ENCODE measurements at regions not wholly inside any gene's neighbourhood (a gene's known extent, or its start where the extent isn't known, plus 50 kb on each side); places are given as distances from the start of the nearest gene placed in this dataset.

GRCh38 chr3:88584451-88584850, 434.7 kb downstream of the C3orf38 start:
- TF ChIP-seq POLR2A (IDR thresholded peaks at IDR 0.05; ENCODE audit: low read depth, low read length) (no peak), CTCF (conservative IDR thresholded peaks at IDR 0.05; ENCODE audit: low read depth, low read length) (no peak), NFE2L2 (IDR thresholded peaks at IDR 0.05; ENCODE audit: low read depth, low read length) (no peak), RFX5 (IDR thresholded peaks at IDR 0.05; ENCODE audit: low read depth, low read length) (no peak), MXI1 (IDR thresholded peaks at IDR 0.05; ENCODE audit: borderline replicate concordance, low read depth, low read length) (no peak)
- TF ChIP-seq, protein P1, sequence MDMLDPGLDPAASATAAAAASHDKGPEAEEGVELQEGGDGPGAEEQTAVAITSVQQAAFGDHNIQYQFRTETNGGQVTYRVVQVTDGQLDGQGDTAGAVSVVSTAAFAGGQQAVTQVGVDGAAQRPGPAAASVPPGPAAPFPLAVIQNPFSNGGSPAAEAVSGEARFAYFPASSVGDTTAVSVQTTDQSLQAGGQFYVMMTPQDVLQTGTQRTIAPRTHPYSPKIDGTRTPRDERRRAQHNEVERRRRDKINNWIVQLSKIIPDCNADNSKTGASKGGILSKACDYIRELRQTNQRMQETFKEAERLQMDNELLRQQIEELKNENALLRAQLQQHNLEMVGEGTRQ (IDR thresholded peaks at IDR 0.05; ENCODE audit: low read depth, low read length) = no peak

Measured in IMR-90 (cell line).